NCI-H2107 (cell line): ENCODE measurements at regions not wholly inside any gene's neighbourhood (a gene's known extent, or its start where the extent isn't known, plus 50 kb on each side); places are given as distances from the start of the nearest gene placed in this dataset.
"Not testable (repeated sequence)": the region's sequence is repeated elsewhere in the genome, so short reads cannot be mapped to it uniquely, and the experiment has no call there.

Source experiments
- DNase-seq: peaks from one replicate; lab custom pipeline; 2025; lab: John Stamatoyannopoulos, UW

DNA sequence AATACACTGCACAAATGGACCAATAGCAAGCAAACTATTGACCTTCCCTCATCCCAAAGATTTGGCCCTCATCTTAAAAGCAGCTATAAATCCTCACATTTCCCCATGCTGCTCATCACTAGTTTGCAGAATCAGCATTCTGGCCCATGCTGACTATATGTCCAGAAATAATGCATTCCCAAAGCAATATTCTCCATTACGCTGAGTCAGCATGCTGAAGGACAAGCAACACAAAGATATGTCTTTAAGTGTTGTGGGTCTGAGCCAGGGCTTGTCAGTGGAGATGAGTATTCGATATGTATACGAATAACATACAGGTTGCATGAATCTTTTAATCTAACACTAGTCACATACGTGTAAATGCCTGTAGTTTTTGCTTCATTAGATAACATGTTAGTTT is 1045.0 kb upstream of the DDX18 start:
- no peak for DNase-seq

DNA sequence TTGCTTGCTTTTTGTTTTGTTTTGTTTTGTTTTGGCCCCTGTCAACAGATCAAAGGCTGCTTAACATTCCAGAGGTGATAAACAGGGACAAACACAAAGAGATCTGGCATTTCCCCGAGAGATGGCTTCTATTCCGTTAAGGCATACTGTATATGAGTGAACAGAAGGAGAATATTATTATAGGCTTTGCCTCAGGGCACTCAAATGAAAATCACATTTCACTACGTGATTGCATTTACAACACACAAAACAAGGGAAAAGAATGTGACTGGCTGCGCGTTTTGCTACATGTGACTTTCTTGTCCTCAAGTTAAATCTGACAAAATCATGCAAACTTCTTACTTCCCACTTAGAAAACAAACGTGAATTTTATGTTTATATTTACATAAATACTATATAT is 1037.9 kb upstream of the DDX18 start:
- DNase-seq = no peak

- no peak for DNase-seq
These were observed 1026.6 kb upstream of the DDX18 start for GRCh38 chr2:116787848-116788247.

DNA sequence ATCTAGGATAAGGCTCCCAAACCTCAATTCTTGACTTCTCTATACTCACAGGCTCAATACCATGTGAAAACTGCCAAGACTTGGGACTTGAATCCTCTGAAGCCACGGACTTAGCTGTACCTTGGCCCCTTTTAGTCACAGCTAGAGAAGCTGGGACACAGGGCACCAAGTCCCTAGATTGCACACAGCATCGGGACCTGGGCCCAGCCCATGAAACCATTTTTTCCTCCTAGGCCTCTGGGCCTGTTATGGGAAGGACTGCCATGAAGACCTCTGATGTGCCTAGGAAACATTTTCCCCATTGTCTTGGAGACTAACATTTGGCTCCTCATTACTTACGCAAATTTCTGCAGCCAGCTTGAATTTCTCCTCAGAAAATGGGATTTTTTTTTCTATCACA is 1011.8 kb upstream of the DDX18 start:
- DNase-seq = no peak

- no peak for DNase-seq
These were observed 1009.6 kb upstream of the DDX18 start for GRCh38 chr2:116804901-116805300.

- DNase-seq = not testable (repeated sequence)
These were observed 1008.0 kb upstream of the DDX18 start for GRCh38 chr2:116806505-116806904.

DNA sequence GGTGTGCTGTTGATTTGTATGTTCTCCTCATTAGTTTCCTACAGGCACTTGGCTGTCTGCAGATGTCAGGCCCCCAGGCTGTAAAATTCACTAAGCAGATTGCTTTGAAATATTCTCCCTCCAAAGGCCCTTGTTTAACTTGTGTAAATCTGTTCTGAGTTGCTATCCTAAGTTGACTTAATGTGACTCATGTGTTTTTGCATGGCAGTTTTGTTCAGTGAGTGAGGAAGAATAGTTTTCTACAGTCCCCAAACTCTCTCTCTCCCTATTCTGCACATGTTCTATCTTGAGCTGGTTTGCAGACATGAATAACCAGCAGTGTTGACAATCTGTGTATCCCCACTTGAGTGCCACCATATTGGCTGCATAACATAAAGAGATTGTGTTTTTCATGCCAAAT is 1005.4 kb upstream of the DDX18 start:
- DNase-seq = no peak

DNA sequence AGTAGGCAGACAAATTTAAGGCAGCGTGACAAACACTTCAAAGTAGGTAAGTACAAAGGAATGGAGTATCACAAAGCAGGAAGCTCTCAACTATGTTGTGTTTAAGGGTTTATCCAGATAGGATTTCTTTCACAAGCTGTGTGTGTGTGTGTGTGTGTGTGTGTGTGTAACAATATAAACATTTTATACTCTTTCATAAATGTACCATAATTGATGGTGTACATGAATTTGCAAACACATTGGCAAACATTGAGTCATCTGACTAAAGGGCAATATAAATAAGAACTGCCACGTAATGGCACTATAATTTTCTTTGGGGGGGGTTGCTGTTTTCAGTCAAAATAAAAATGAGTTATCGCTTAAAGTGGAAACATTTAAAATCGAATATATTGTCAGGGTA is 1004.4 kb upstream of the DDX18 start:
- DNase-seq = no peak

DNA sequence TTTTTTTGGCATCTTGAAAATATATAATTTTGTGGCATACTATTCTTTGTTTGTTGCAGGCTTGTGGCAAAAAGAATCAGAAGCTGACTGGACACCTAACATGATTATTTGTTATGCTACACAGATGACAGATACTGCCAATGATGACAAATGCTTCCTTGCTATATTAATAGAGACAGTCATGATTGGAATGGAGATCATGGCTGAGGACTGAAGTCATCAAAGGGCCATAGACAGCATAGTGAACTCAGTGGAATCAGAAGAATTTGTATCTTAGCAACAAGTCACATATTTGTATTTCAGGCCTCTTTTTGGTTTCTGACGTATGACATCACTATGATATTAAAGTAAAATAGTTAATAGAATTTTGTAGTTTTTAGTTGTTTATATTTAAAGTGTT is 1003.8 kb upstream of the DDX18 start:
- no peak for DNase-seq

GRCh38 chr2:116819355-116819754 is 995.1 kb upstream of the DDX18 start:
- no peak for DNase-seq

- no peak for DNase-seq
These were observed 993.5 kb upstream of the DDX18 start for GRCh38 chr2:116820986-116821385.

GRCh38 chr2:116829543-116829942 is 984.9 kb upstream of the DDX18 start:
- not testable (repeated sequence) for DNase-seq

DNA sequence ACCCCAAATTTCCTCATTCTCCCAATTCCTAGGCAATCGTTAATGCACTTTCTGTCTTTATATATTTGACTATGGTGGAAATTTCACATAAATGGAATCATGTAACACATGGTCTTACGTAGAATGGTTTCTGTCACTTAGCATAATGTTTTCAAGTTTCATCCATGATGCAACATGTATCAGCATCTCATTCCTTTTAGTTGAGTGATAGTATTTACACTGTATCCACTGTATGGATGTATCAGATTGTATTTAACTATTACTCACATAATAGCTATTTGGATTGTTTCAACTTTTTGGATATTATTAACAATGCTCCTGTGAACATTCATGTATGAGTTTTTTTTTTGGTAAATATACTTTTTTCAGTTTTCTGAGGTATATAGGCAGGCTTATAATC is 982.3 kb upstream of the DDX18 start:
- no peak for DNase-seq

DNA sequence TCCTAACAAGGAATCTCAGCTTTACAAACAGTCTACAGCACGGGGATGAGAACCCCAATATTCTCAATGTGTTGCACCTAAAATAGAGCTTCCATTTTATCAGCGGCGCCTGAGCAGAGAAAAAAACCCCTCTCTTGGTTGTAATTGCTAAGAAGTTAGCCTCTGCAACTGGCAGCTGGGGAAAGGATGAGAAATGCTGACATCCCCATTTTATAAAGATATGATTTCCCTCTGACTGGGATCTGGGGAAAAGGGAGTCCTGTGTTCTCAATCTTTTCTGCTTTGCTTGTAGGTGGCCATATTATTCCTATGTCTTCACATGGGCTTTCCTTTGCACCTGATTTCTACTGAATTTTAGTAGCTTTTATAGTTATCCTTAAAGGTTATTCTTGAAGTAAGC is 981.4 kb upstream of the DDX18 start:
- no peak for DNase-seq

- DNase-seq = no peak
These were observed 972.3 kb upstream of the DDX18 start for GRCh38 chr2:116842164-116842563.

DNA sequence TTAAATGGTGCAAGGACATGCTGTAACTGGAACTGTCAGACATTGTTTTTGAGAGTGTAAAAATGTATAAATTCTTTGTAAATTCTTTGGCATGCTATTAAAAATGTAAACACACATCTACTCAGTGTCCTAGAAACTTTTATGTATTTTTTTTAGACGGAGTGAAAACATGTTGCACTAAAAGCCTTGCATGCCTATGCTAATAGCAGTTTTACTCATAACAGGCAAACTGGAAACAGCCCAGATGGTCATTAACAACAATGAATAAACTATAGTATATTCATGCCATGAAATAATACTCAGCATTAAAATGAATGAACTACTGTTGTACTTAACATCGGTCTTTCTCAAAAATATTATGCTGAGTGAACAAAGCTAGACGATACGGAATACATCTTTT is 954.8 kb upstream of the DDX18 start:
- no peak for DNase-seq

- DNase-seq = no peak
These were observed 940.5 kb upstream of the DDX18 start for GRCh38 chr2:116874021-116874420.

DNA sequence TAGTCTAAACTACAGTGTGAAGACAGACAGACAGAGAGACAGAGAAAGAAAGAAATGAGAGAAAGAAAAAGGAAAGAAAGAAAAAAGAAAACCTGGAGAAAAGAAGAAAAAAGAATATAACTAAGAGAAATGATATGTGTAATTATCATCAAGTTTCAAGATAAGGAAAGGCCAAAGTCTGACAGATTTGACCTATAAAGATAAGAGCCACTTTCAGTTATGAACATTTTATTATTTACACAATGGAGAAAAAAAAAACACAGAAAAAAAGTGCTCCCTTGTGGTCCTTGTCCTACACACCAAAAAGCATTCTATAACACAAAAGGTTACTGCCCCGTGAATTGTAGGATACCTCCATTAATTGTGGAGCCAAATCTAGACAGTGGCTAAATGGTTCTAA is 937.2 kb upstream of the DDX18 start:
- no peak for DNase-seq

GRCh38 chr2:116877944-116878343 is 936.5 kb upstream of the DDX18 start:
- no peak for DNase-seq

- DNase-seq = no peak
These were observed 934.8 kb upstream of the DDX18 start for GRCh38 chr2:116879650-116880160.

DNA sequence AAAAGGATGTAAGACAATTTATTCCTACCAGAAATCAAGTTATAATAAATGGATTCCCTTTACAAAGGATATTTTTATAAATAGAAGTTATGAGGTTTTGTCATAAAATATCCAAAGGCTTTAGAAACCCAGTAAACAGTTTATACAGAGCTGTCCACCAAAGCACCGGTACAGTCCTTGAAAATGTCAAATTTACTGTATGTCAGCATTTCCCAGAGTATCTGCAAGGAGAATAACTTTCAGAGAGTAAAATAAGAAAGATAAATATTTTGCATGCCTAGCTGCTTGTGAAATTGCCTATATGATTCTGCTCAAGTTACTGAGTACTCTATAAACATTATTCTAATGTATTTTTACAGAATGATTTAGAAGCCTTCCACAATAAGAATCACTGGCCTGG is 923.3 kb upstream of the DDX18 start:
- no peak for DNase-seq

- DNase-seq = no peak
These were observed 903.0 kb upstream of the DDX18 start for GRCh38 chr2:116911540-116911939.

DNA sequence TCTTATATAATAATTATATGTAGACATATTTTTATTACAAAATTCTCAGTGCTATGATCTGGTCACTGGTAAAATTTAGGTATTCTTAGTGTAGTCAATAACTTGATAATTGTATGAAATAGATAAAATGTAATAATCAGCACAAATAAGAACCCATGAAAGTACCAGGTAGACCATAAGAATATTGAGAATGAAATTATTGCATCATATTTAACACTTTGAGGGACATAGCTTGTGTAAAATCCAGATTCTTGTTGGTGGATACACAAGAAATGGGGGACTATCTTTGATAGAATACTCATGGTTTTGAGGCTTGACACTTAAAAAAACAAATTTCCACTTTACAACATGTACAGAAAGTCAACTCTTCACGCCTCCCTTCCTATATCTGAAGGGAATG is 898.8 kb upstream of the DDX18 start:
- no peak for DNase-seq

- no peak for DNase-seq
These were observed 897.3 kb upstream of the DDX18 start for GRCh38 chr2:116917196-116917595.

DNA sequence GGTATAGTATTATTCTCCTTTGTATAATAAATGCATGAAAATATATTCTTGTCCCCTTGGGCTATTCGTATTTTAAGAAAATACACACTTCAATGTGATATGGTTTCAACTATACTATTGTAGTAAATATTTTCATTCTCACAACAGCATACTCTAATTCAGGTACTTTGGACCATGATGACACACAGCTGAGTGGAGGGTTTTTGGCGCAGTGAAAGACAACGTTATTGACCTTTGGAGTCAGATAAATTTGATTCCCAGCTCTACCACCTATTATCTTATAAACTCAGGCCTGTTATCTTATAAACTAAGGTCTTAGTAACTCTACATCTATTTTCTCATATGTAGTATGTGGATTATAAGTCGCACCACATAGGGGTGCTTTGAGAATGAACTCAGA is 895.9 kb upstream of the DDX18 start:
- no peak for DNase-seq
